HG02588 (cell line): ENCODE measurements at regions not wholly inside any gene's neighbourhood (a gene's known extent, or its start where the extent isn't known, plus 50 kb on each side); places are given as distances from the start of the nearest gene placed in this dataset.

ENCODE experiments used
- ATAC-seq: cut with Tn5 transposase; IDR thresholded peaks from one replicate; pipeline ENCODE4 v1.9.1; 2021; ENCODE audit warnings: mild to moderate bottlenecking, moderate library complexity; ENCODE audit not compliant: unreplicated experiment

- ATAC-seq = no peak
These were observed 258.6 kb upstream of the NFE2L3 start for GRCh38 chr7:25893436-25893835.

GRCh38 chr7:25894002-25894901 lies 257.7 kb upstream of the NFE2L3 start:
- ATAC-seq = peak; percentile 69

GRCh38 chr7:25894902-25895791 lies 256.9 kb upstream of the NFE2L3 start:
- peak; percentile 65 for ATAC-seq

GRCh38 chr7:25895792-25896171 lies 256.2 kb upstream of the NFE2L3 start:
- ATAC-seq = no peak

- no peak for ATAC-seq
These were observed 254.7 kb upstream of the NFE2L3 start for GRCh38 chr7:25897261-25897782.

GRCh38 chr7:25900245-25900644 lies 251.8 kb upstream of the NFE2L3 start:
- ATAC-seq = no peak

- no peak for ATAC-seq
These were observed 251.1 kb upstream of the NFE2L3 start for GRCh38 chr7:25900877-25901276.

- ATAC-seq = no peak
These were observed 250.3 kb upstream of the NFE2L3 start for GRCh38 chr7:25901658-25902057.

GRCh38 chr7:25906003-25906402 lies 246.0 kb upstream of the NFE2L3 start:
- no peak for ATAC-seq

GRCh38 chr7:25906760-25907159 lies 245.2 kb upstream of the NFE2L3 start:
- ATAC-seq = no peak

- no peak for ATAC-seq
These were observed 244.8 kb upstream of the NFE2L3 start for GRCh38 chr7:25907214-25907613.

GRCh38 chr7:25907731-25908130 lies 244.3 kb upstream of the NFE2L3 start:
- no peak for ATAC-seq

GRCh38 chr7:25908154-25908949 lies 243.6 kb upstream of the NFE2L3 start:
- no peak for ATAC-seq

GRCh38 chr7:25911738-25912607 lies 240.0 kb upstream of the NFE2L3 start:
- ATAC-seq = no peak

- no peak for ATAC-seq
These were observed 238.3 kb upstream of the NFE2L3 start for GRCh38 chr7:25913598-25914224.

GRCh38 chr7:25918731-25919130 lies 233.3 kb upstream of the NFE2L3 start:
- no peak for ATAC-seq

- no peak for ATAC-seq
These were observed 229.7 kb upstream of the NFE2L3 start for GRCh38 chr7:25922296-25922695.

GRCh38 chr7:25923741-25924460 lies 228.1 kb upstream of the NFE2L3 start:
- ATAC-seq = no peak

GRCh38 chr7:25926009-25926408 lies 226.0 kb upstream of the NFE2L3 start:
- ATAC-seq = no peak
